HL-60 (cell line): ENCODE measurements at regions not wholly inside any gene's neighbourhood (a gene's known extent, or its start where the extent isn't known, plus 50 kb on each side); places are given as distances from the start of the nearest gene placed in this dataset.

Experiments used
- DNase-seq, 2 experiments: peaks; one replicate each; pipeline ENCODE4 v3.0.0-alpha.2; 2010 to 2020; ENCODE audit warnings: low read depth in 1 of 2, low spot score in 1 of 2
- H3K27ac ChIP-seq: fragments of 250-450 bp; sonication (Bioruptor Pico); replicated peaks from 2 replicates; pipeline ENCODE4 v1.5.1; 2020; ENCODE audit warnings: mild to moderate bottlenecking, moderate library complexity
- H3K27me3 ChIP-seq: fragments of 250-450 bp; sonication (Bioruptor Pico); 2 replicates; pipeline ENCODE4 v1.5.1; 2021; ENCODE audit warnings: mild to moderate bottlenecking, moderate library complexity; ENCODE audit not compliant: insufficient read depth, poor library complexity, severe bottlenecking
- H3K4me3 ChIP-seq: replicated peaks from 2 replicates; pipeline ENCODE4 v1.5.1; 2011; ENCODE audit warnings: mild to moderate bottlenecking, control low read depth, low read length; ENCODE audit not compliant: insufficient read depth
- GABPA ChIP-seq: IDR thresholded peaks from 2 replicates; pipeline ENCODE4 v1.6.1; 2012; ENCODE audit warnings: low read depth
- POLR2AphosphoS5 ChIP-seq: IDR thresholded peaks from 2 replicates; pipeline ENCODE4 v1.6.1; 2012; ENCODE audit warnings: low read depth
- SPI1 ChIP-seq: IDR thresholded peaks from 2 replicates; pipeline ENCODE4 v1.6.1; 2012; ENCODE audit warnings: low read depth, mild to moderate bottlenecking, borderline replicate concordance
- TF ChIP-seq, protein P1 (sequence below): IDR thresholded peaks from one replicate; pipeline ENCODE4 v1.5.1; 2011; ENCODE audit warnings: low read length, control low read depth, inconsistent platforms; ENCODE audit not compliant: insufficient read depth
- TF ChIP-seq, protein P2 (sequence below): IDR thresholded peaks from 2 replicates; pipeline ENCODE4 v1.6.1; 2012; ENCODE audit warnings: low read depth; ENCODE audit not compliant: insufficient replicate concordance

DNA sequence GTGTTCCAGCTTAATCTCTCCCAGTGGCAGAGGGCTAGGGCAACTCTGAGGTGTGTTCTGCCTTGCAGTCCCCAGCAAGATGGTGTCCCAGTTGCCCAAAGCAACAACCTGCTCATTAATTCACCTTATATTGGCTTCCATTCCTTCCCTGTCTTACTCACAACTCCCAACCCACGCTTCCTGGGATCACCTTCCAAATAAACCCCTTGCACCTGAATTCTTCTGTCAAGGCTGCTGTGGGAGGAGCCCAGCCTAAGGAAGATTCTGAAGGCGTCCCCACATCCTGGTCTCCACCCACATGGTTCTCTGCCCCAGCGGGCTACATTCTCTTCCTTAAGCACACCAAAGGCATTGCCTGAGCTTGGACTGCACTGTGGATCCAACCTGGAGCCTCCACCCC, 116.6 kb upstream of the MAFB start:
- H3K27ac ChIP-seq, result no peak overlapping the region
- H3K4me3 ChIP-seq, result no peak overlapping the region
- H3K27me3 ChIP-seq, result peaks cover 2% of the 10 kb centered on the region
- no peak for DNase-seq
- TF ChIP-seq, protein P1, sequence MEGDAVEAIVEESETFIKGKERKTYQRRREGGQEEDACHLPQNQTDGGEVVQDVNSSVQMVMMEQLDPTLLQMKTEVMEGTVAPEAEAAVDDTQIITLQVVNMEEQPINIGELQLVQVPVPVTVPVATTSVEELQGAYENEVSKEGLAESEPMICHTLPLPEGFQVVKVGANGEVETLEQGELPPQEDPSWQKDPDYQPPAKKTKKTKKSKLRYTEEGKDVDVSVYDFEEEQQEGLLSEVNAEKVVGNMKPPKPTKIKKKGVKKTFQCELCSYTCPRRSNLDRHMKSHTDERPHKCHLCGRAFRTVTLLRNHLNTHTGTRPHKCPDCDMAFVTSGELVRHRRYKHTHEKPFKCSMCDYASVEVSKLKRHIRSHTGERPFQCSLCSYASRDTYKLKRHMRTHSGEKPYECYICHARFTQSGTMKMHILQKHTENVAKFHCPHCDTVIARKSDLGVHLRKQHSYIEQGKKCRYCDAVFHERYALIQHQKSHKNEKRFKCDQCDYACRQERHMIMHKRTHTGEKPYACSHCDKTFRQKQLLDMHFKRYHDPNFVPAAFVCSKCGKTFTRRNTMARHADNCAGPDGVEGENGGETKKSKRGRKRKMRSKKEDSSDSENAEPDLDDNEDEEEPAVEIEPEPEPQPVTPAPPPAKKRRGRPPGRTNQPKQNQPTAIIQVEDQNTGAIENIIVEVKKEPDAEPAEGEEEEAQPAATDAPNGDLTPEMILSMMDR, result no peak
- TF ChIP-seq SPI1 (no peak), POLR2AphosphoS5 (no peak), GABPA (no peak)
- TF ChIP-seq, protein P2, sequence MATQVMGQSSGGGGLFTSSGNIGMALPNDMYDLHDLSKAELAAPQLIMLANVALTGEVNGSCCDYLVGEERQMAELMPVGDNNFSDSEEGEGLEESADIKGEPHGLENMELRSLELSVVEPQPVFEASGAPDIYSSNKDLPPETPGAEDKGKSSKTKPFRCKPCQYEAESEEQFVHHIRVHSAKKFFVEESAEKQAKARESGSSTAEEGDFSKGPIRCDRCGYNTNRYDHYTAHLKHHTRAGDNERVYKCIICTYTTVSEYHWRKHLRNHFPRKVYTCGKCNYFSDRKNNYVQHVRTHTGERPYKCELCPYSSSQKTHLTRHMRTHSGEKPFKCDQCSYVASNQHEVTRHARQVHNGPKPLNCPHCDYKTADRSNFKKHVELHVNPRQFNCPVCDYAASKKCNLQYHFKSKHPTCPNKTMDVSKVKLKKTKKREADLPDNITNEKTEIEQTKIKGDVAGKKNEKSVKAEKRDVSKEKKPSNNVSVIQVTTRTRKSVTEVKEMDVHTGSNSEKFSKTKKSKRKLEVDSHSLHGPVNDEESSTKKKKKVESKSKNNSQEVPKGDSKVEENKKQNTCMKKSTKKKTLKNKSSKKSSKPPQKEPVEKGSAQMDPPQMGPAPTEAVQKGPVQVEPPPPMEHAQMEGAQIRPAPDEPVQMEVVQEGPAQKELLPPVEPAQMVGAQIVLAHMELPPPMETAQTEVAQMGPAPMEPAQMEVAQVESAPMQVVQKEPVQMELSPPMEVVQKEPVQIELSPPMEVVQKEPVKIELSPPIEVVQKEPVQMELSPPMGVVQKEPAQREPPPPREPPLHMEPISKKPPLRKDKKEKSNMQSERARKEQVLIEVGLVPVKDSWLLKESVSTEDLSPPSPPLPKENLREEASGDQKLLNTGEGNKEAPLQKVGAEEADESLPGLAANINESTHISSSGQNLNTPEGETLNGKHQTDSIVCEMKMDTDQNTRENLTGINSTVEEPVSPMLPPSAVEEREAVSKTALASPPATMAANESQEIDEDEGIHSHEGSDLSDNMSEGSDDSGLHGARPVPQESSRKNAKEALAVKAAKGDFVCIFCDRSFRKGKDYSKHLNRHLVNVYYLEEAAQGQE, result no peak

DNA sequence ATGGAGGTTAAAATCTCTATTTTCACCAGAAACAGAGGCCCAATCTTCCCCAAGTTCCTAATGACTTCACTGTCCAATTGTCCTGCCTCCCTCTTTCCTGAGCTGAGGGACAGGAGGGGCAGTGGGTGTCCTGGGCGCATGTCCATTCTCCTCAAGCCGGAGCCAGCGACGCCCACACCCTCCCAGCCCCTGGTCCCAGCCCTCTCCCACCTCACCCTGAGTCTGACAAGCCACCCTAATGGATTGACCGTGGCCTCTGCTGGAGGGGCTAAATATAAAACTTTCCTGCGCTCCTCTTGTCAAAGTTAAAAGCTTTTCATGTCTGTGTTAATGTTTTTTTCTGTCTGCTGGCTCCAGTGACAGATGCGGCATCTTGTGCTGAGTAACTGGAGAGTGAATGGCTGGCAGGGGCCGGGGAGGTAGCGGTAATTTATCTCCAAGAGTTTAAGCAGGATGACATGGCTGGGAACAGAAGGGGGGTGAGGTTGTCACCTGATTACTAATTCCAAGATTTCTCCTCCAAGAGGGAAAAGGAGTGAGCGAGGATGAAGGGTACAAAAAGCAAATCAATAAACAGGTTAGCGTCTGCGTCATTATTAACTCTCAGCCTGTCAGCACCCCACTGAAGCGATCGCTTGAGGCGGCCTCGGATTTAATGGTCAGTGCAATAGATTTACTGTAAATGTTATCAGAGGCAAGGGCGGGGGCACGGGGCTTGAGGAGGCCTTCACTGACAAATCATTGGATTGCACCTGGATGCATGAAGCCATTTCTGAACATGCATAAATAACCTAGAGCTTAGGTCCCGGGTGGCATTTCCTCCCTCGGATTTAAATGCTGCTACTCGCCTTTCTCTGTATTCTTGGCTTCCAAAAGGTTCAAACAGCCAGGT, 118.1 kb upstream of the MAFB start:
- TF ChIP-seq POLR2AphosphoS5 (no peak), SPI1 (no peak), GABPA (no peak)
- TF ChIP-seq, protein P1, result no peak
- TF ChIP-seq, protein P2, result no peak
- DNase-seq, result no peak
- H3K27ac ChIP-seq, result no peak overlapping the region
- no peak overlapping the region for H3K4me3 ChIP-seq
- H3K27me3 ChIP-seq, result no peaks in the 10 kb centered on the region

DNA sequence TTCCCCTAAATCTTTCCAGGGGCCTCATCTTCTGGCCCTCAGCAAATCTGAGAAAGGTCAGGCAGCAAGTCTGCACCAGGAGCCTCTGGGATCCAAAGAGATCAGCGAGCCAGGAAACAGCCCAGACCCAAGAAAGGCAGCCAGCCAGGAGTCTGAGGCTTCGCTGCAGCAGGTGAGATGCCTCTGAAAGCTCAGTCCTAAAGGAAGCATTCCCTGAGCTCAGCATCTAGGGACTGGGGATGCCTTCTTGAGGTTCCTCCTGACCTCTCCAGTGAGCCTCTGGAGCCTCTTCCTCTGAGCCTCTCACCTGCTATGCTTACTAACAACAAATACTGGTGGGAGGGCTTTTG, 118.8 kb upstream of the MAFB start:
- no peak overlapping the region for H3K27ac ChIP-seq
- H3K4me3 ChIP-seq, result no peak overlapping the region
- no peaks in the 10 kb centered on the region for H3K27me3 ChIP-seq

More for the DNA sequence above, 118.8 kb upstream of the MAFB start:
- no peak for DNase-seq
- TF ChIP-seq POLR2AphosphoS5, result no peak
- no peak for TF ChIP-seq GABPA
- no peak for TF ChIP-seq SPI1
- TF ChIP-seq, protein P2, result no peak
- TF ChIP-seq, protein P1, result no peak
